ENCODE measurements at regions not wholly inside any gene's neighbourhood (a gene's known extent, or its start where the extent isn't known, plus 50 kb on each side); places are given as distances from the start of the nearest gene placed in this dataset.

DNA sequence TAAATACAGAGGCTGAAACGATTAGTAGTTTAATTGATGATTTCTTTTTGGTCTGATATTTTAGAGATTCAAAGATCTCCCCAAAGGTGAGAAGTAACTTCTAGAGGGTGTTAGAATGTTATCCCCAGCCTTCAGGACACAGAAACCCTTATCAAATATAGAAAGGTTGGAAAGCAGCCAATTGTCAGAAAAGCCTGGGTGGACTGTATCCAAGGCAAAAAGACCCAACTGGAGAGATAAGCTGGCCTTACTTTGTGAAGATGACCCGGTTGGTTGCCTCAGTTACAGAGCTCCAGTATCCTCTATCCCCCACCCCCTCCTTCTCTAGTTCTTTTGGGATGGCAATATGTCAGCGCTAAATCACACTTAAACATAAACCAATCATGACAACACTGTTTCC lies 75.7 kb downstream of the GCNT4 start:
- TF ChIP-seq EZH2phosphoT487 (conservative IDR thresholded peaks at IDR 0.05; ENCODE audit: low read length) = no peak
- TF ChIP-seq, protein P1, sequence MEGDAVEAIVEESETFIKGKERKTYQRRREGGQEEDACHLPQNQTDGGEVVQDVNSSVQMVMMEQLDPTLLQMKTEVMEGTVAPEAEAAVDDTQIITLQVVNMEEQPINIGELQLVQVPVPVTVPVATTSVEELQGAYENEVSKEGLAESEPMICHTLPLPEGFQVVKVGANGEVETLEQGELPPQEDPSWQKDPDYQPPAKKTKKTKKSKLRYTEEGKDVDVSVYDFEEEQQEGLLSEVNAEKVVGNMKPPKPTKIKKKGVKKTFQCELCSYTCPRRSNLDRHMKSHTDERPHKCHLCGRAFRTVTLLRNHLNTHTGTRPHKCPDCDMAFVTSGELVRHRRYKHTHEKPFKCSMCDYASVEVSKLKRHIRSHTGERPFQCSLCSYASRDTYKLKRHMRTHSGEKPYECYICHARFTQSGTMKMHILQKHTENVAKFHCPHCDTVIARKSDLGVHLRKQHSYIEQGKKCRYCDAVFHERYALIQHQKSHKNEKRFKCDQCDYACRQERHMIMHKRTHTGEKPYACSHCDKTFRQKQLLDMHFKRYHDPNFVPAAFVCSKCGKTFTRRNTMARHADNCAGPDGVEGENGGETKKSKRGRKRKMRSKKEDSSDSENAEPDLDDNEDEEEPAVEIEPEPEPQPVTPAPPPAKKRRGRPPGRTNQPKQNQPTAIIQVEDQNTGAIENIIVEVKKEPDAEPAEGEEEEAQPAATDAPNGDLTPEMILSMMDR (IDR thresholded peaks at IDR 0.05; ENCODE audit: insufficient read depth, low read length, poor library complexity, severe bottlenecking) = no peak

DNA sequence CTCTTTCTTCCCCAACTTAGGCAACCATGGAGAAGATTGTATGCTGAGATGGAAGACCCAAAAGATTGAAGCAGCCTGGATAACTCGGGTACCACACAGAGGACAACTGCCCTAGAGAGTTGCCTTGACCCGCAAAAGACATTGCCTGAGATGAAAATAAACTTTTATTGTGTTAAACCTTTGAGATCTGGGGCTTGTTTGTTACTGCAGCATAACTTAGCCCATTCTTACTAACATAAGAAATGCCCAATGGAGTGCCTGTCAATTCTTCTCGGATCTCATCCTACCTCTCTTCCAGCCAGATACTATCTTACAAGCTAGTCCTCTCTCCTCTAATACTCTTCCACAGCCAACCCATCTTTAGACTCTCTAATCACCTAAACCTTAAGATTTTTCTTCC lies 76.8 kb downstream of the GCNT4 start:
- H4K20me1 ChIP-seq (ENCODE audit: low read depth, low read length) = no peaks in the 10 kb centered on the region

More for the DNA sequence above, 75.7 kb downstream of the GCNT4 start:
- Histone ChIP-seq H2AFZ (ENCODE audit: low read depth, low read length, severe bottlenecking) (no peak overlapping the region), H3K4me3 (ENCODE audit: insufficient read depth, low read length, poor library complexity, severe bottlenecking) (no peak overlapping the region), H3K27me3 (ENCODE audit: low read length) (no peaks in the 10 kb centered on the region), H3K27ac (ENCODE audit: low read depth, low read length) (no peak overlapping the region), H3K4me2 (ENCODE audit: low read depth, low read length, poor library complexity, severe bottlenecking) (no peak overlapping the region), H3K9me3 (ENCODE audit: insufficient read depth, low read length) (no peaks in the 10 kb centered on the region), H3K9me2 (replicated peaks; ENCODE audit: insufficient read depth, low read length) (no peaks in the 10 kb centered on the region), H3K36me3 (ENCODE audit: low read length) (no peaks in the 10 kb centered on the region), H3K79me2 (ENCODE audit: insufficient read depth, low read length) (no peaks in the 10 kb centered on the region), H3K9ac (ENCODE audit: low read length) (no peak overlapping the region), H3F3A (ENCODE audit: insufficient read depth) (no peaks in the 10 kb centered on the region), H4K20me1 (ENCODE audit: low read depth, low read length) (no peaks in the 10 kb centered on the region)

DNA sequence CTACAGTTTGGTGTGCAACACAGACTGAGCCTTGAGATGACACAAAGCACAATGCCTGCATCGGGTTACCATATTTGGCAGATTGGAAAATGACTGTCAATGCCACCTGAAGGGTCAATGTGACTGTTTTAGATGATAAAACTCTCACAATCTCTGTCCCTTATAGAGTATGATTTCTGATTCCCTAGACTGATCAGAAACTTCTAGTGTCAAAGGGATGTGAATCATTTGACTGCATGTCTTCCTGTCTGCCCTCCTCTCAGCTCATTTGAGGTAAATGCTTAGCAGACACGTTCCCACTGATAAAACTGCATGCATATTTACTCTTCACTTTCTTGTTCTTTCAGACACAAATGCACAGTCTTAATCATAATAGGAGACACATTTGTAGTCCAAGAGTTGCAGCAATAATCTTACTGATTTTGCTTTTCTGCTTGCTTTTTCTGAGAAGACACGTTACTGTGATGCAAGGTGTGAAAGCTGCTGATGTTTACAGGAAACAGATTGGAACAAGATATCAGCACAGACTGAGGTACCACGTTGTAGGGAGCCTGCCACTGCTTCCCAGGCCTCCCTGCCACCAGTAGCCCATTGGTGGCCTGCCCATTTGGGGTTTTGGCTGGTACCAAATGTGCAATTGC lies 77.8 kb downstream of the GCNT4 start:
- Histone ChIP-seq H2AFZ (ENCODE audit: low read depth, low read length, severe bottlenecking) (no peak overlapping the region), H3K9ac (ENCODE audit: low read length) (no peak overlapping the region), H4K20me1 (ENCODE audit: low read depth, low read length) (no peaks in the 10 kb centered on the region), H3K27ac (ENCODE audit: low read depth, low read length) (no peak overlapping the region), H3K4me3 (ENCODE audit: insufficient read depth, low read length, poor library complexity, severe bottlenecking) (no peak overlapping the region), H3K36me3 (ENCODE audit: low read length) (no peaks in the 10 kb centered on the region), H3K9me2 (replicated peaks; ENCODE audit: insufficient read depth, low read length) (no peaks in the 10 kb centered on the region), H3K4me2 (ENCODE audit: low read depth, low read length, poor library complexity, severe bottlenecking) (no peak overlapping the region), H3K9me3 (ENCODE audit: insufficient read depth, low read length) (no peaks in the 10 kb centered on the region), H3F3A (ENCODE audit: insufficient read depth) (no peaks in the 10 kb centered on the region), H3K79me2 (ENCODE audit: insufficient read depth, low read length) (no peaks in the 10 kb centered on the region), H3K27me3 (ENCODE audit: low read length) (no peaks in the 10 kb centered on the region)
- TF ChIP-seq, protein P1 (IDR thresholded peaks at IDR 0.05; ENCODE audit: insufficient read depth, low read length, poor library complexity, severe bottlenecking) = no peak
- TF ChIP-seq EZH2phosphoT487 (conservative IDR thresholded peaks at IDR 0.05; ENCODE audit: low read length) = no peak

More for the DNA sequence above, 76.8 kb downstream of the GCNT4 start:
- no peak overlapping the region for H3K9ac ChIP-seq (ENCODE audit: low read length)
- H3K27me3 ChIP-seq (ENCODE audit: low read length) = no peaks in the 10 kb centered on the region
- H3F3A ChIP-seq (ENCODE audit: insufficient read depth) = no peaks in the 10 kb centered on the region
- H3K9me2 ChIP-seq (replicated peaks; ENCODE audit: insufficient read depth, low read length) = no peaks in the 10 kb centered on the region
- no peak overlapping the region for H3K4me2 ChIP-seq (ENCODE audit: low read depth, low read length, poor library complexity, severe bottlenecking)
- no peaks in the 10 kb centered on the region for H3K9me3 ChIP-seq (ENCODE audit: insufficient read depth, low read length)
- H3K27ac ChIP-seq (ENCODE audit: low read depth, low read length) = no peak overlapping the region
- H2AFZ ChIP-seq (ENCODE audit: low read depth, low read length, severe bottlenecking) = no peak overlapping the region
- H3K4me3 ChIP-seq (ENCODE audit: insufficient read depth, low read length, poor library complexity, severe bottlenecking) = no peak overlapping the region
- TF ChIP-seq, protein P1 (IDR thresholded peaks at IDR 0.05; ENCODE audit: insufficient read depth, low read length, poor library complexity, severe bottlenecking) = no peak
- no peak for TF ChIP-seq EZH2phosphoT487 (conservative IDR thresholded peaks at IDR 0.05; ENCODE audit: low read length)
- H3K79me2 ChIP-seq (ENCODE audit: insufficient read depth, low read length) = no peaks in the 10 kb centered on the region
- H3K36me3 ChIP-seq (ENCODE audit: low read length) = no peaks in the 10 kb centered on the region
